Smooth muscle cell of the brain vasculature (primary cell): ENCODE measurements at regions not wholly inside any gene's neighbourhood (a gene's known extent, or its start where the extent isn't known, plus 50 kb on each side); places are given as distances from the start of the nearest gene placed in this dataset.

ENCODE experiments used
- DNase-seq: peaks from one replicate; pipeline ENCODE4 v3.0.0-alpha.2; 2012; ENCODE audit warnings: low read depth, low spot score

- no peak for DNase-seq
These were observed 607.3 kb downstream of the NCAM2 start for GRCh38 chr21:21605521-21605920.

GRCh38 chr21:21606041-21606440, 607.8 kb downstream of the NCAM2 start:
- no peak for DNase-seq

GRCh38 chr21:21612466-21612865, 614.3 kb downstream of the NCAM2 start:
- peak; percentile 18 for DNase-seq

- DNase-seq: no peak
These were observed 616.8 kb downstream of the NCAM2 start for GRCh38 chr21:21614966-21615365.

GRCh38 chr21:21622460-21623234, 624.4 kb downstream of the NCAM2 start:
- DNase-seq: no peak

- no peak for DNase-seq
These were observed 626.5 kb downstream of the NCAM2 start for GRCh38 chr21:21624674-21625073.

- no peak for DNase-seq
These were observed 633.8 kb downstream of the NCAM2 start for GRCh38 chr21:21631961-21632360.

- no peak for DNase-seq
These were observed 634.7 kb downstream of the NCAM2 start for GRCh38 chr21:21632926-21633325.

GRCh38 chr21:21661741-21662140, 663.5 kb downstream of the NCAM2 start:
- DNase-seq: no peak

GRCh38 chr21:21662776-21663175, 664.6 kb downstream of the NCAM2 start:
- DNase-seq: no peak

- no peak for DNase-seq
These were observed 666.7 kb downstream of the NCAM2 start for GRCh38 chr21:21664871-21665270.

GRCh38 chr21:21666689-21667088, 668.5 kb downstream of the NCAM2 start:
- no peak for DNase-seq

GRCh38 chr21:21668198-21668597, 670.0 kb downstream of the NCAM2 start:
- no peak for DNase-seq

GRCh38 chr21:21673959-21674358, 675.8 kb downstream of the NCAM2 start:
- DNase-seq: no peak

GRCh38 chr21:21675601-21676000, 677.4 kb downstream of the NCAM2 start:
- DNase-seq: no peak

GRCh38 chr21:21682172-21682571, 684.0 kb downstream of the NCAM2 start:
- DNase-seq: no peak

GRCh38 chr21:21688889-21689288, 690.7 kb downstream of the NCAM2 start:
- DNase-seq: no peak

GRCh38 chr21:21690068-21690665, 692.0 kb downstream of the NCAM2 start:
- DNase-seq: no peak

- no peak for DNase-seq
These were observed 714.7 kb downstream of the NCAM2 start for GRCh38 chr21:21712748-21713520.

- DNase-seq: no peak
These were observed 715.5 kb downstream of the NCAM2 start for GRCh38 chr21:21713651-21714180.

- no peak for DNase-seq
These were observed 716.2 kb downstream of the NCAM2 start for GRCh38 chr21:21714426-21714825.

GRCh38 chr21:21715266-21715969, 717.2 kb downstream of the NCAM2 start:
- peak; percentile 7 for DNase-seq
